NCI-H82 treated with DMSO at 0.1 percent for 48 hours (cell line): ENCODE measurements at regions not wholly inside any gene's neighbourhood (a gene's known extent, or its start where the extent isn't known, plus 50 kb on each side); places are given as distances from the start of the nearest gene placed in this dataset.
"Not testable (repeated sequence)": the region's sequence is repeated elsewhere in the genome, so short reads cannot be mapped to it uniquely, and the experiment has no call there.

Source experiments
- DNase-seq: peaks from one replicate; lab custom pipeline; 2025; ENCODE audit not compliant: unreplicated experiment; lab: John Stamatoyannopoulos, UW

- no peak for DNase-seq
These were observed 724.6 kb upstream of the NRP1 start for GRCh38 chr10:34058845-34059614.

- DNase-seq = not testable (repeated sequence)
These were observed 721.0 kb upstream of the NRP1 start for GRCh38 chr10:34055410-34055985.

GRCh38 chr10:34049887-34050286, 715.4 kb upstream of the NRP1 start:
- no peak for DNase-seq

GRCh38 chr10:34049469-34049868, 715.0 kb upstream of the NRP1 start:
- DNase-seq = no peak

- no peak for DNase-seq
These were observed 712.9 kb upstream of the NRP1 start for GRCh38 chr10:34047389-34047788.

GRCh38 chr10:34046506-34047034, 712.1 kb upstream of the NRP1 start:
- DNase-seq = peak; percentile 71

- DNase-seq = no peak
These were observed 711.2 kb upstream of the NRP1 start for GRCh38 chr10:34045571-34046190.

GRCh38 chr10:34041871-34042270, 707.4 kb upstream of the NRP1 start:
- no peak for DNase-seq

- no peak for DNase-seq
These were observed 703.0 kb upstream of the NRP1 start for GRCh38 chr10:34037499-34037898.

- DNase-seq = not testable (repeated sequence)
These were observed 700.8 kb upstream of the NRP1 start for GRCh38 chr10:34035241-34035790.

- no peak for DNase-seq
These were observed 698.6 kb upstream of the NRP1 start for GRCh38 chr10:34033078-34033477.

- no peak for DNase-seq
These were observed 698.1 kb upstream of the NRP1 start for GRCh38 chr10:34032564-34032963.

- no peak for DNase-seq
These were observed 696.9 kb upstream of the NRP1 start for GRCh38 chr10:34031400-34031799.

- no peak for DNase-seq
These were observed 695.0 kb upstream of the NRP1 start for GRCh38 chr10:34029455-34029854.

- DNase-seq = no peak
These were observed 694.5 kb upstream of the NRP1 start for GRCh38 chr10:34028936-34029335.

GRCh38 chr10:34024693-34025425, 690.4 kb upstream of the NRP1 start:
- DNase-seq = peak; percentile 80

- no peak for DNase-seq
These were observed 689.8 kb upstream of the NRP1 start for GRCh38 chr10:34024282-34024681.

GRCh38 chr10:34022195-34022594, 687.7 kb upstream of the NRP1 start:
- no peak for DNase-seq

- DNase-seq = no peak
These were observed 684.3 kb upstream of the NRP1 start for GRCh38 chr10:34018784-34019183.

- no peak for DNase-seq
These were observed 683.7 kb upstream of the NRP1 start for GRCh38 chr10:34018129-34018528.

GRCh38 chr10:34017281-34017680, 682.8 kb upstream of the NRP1 start:
- DNase-seq = no peak
